Uterus (tissue), 2 donors: ENCODE measurements at regions not wholly inside any gene's neighbourhood (a gene's known extent, or its start where the extent isn't known, plus 50 kb on each side); places are given as distances from the start of the nearest gene placed in this dataset.

ENCODE experiments used
- CTCF ChIP-seq, 4 experiments: fragments of 200-600 bp in 2 of 4; fragments of 450-650 bp in 2 of 4; sonication (generic) in 2 of 4; IDR thresholded peaks; one replicate each; pipeline ENCODE4 v1.5.1; 2016 to 2019; ENCODE audit warnings: antibody characterized with exemption in 4 of 4, mild to moderate bottlenecking in 2 of 4, moderate library complexity in 1 of 4
- POLR2A ChIP-seq, 2 donors: fragments of 450-650 bp; IDR thresholded peaks; one replicate each; pipeline ENCODE4 v1.6.1; 2016; ENCODE audit warnings: antibody characterized with exemption in 2 of 2, mild to moderate bottlenecking in 1 of 2, moderate library complexity in 1 of 2

DNA sequence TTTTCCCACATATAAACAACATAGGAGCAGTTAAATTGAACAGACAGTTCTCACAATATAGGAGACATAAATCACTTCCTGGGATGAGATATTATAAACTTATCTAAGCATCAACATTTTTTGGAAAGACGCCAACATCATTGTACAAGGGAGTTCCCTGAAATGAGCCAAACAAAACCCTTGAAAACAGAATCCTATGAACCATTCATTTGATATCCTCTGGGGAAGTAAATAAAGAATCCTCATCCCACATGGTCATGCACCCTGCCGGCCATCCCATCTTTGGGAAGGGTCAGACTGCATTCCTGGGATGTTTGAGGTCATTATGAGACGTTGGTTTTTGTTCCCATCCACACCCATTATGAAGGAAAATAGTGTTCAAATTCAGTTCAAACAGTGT is 111.8 kb upstream of the USP25 start:
- TF ChIP-seq CTCF (IDR thresholded peaks at IDR 0.05), result no peak
- no peak for TF ChIP-seq POLR2A (IDR thresholded peaks at IDR 0.05)
